ENCODE measurements at regions not wholly inside any gene's neighbourhood (a gene's known extent, or its start where the extent isn't known, plus 50 kb on each side); places are given as distances from the start of the nearest gene placed in this dataset.

- no peak for TF ChIP-seq CTCF (conservative IDR thresholded peaks at IDR 0.05)
- no peak for TF ChIP-seq EZH2 (IDR thresholded peaks at IDR 0.05; ENCODE audit: low read depth)
- no peaks in the 10 kb centered on the region for H3K27me3 ChIP-seq (ENCODE audit: insufficient read depth, low read depth)
- H4K20me1 ChIP-seq (ENCODE audit: insufficient read depth) = no peaks in the 10 kb centered on the region
- no peak for DNase-seq
- POLR2A ChIA-PET (ENCODE audit: unreplicated experiment) = interaction anchor here (0.6 kb wide), 1 partner anchor 12 kb away, joined by 4 read pairs; no protein-coding TSS in a partner anchor
- no TSS peak for BruUV-seq (replicated peaks)
- H3K27ac ChIP-seq = no peak overlapping the region
- no peaks in the 10 kb centered on the region for H3K4me1 ChIP-seq (replicated peaks; ENCODE audit: insufficient read depth)
- no peaks in the 10 kb centered on the region for H3K9me3 ChIP-seq (ENCODE audit: insufficient read depth, low read depth)
- CTCF ChIA-PET = no interaction called here
- H2AFZ ChIP-seq = no peak overlapping the region
- no peaks in the 10 kb centered on the region for H3F3A ChIP-seq (ENCODE audit: insufficient read depth, low read depth)
- no peak overlapping the region for H3K4me3 ChIP-seq
- intact Hi-C loops (cut with micrococcal nuclease; ENCODE audit: unreplicated experiment) = no loop called here
- H3K4me2 ChIP-seq = no peak overlapping the region
- no peaks in the 10 kb centered on the region for H3K79me2 ChIP-seq (ENCODE audit: low read depth)
- no peaks in the 10 kb centered on the region for H3K36me3 ChIP-seq (ENCODE audit: low read depth)
- no peaks in the 10 kb centered on the region for H3K9me2 ChIP-seq (ENCODE audit: insufficient read depth)
These were observed 382.3 kb upstream of the KCND2 start for GRCh38 chr7:119890631-119891030.

GRCh38 chr7:119895320-119895719 is 377.7 kb upstream of the KCND2 start:
- Histone ChIP-seq H3K27me3 (ENCODE audit: insufficient read depth, low read depth) (no peaks in the 10 kb centered on the region), H3K4me3 (no peak overlapping the region), H2AFZ (no peak overlapping the region), H3K9me3 (ENCODE audit: insufficient read depth, low read depth) (no peaks in the 10 kb centered on the region), H3K9me2 (ENCODE audit: insufficient read depth) (no peaks in the 10 kb centered on the region), H3F3A (ENCODE audit: insufficient read depth, low read depth) (no peaks in the 10 kb centered on the region), H3K4me2 (no peak overlapping the region), H3K4me1 (replicated peaks; ENCODE audit: insufficient read depth) (no peaks in the 10 kb centered on the region), H4K20me1 (ENCODE audit: insufficient read depth) (no peaks in the 10 kb centered on the region), H3K36me3 (ENCODE audit: low read depth) (no peaks in the 10 kb centered on the region), H3K27ac (no peak overlapping the region), H3K79me2 (ENCODE audit: low read depth) (no peaks in the 10 kb centered on the region)
- CTCF ChIA-PET = interaction anchor here (0.5 kb wide), 1 partner anchor 688 kb away, joined by 3 read pairs; no protein-coding TSS in a partner anchor
- TF ChIP-seq EZH2 (IDR thresholded peaks at IDR 0.05; ENCODE audit: low read depth) (no peak), CTCF (conservative IDR thresholded peaks at IDR 0.05) (no peak)
- no TSS peak for BruUV-seq (replicated peaks)
- no peak for DNase-seq
- intact Hi-C loops (cut with micrococcal nuclease; ENCODE audit: unreplicated experiment) = no loop called here
- POLR2A ChIA-PET (ENCODE audit: unreplicated experiment) = no interaction called here

GRCh38 chr7:119896386-119896785 is 376.6 kb upstream of the KCND2 start:
- H3K36me3 ChIP-seq (ENCODE audit: low read depth) = no peaks in the 10 kb centered on the region
- intact Hi-C loops (cut with micrococcal nuclease; ENCODE audit: unreplicated experiment) = no loop called here

More at GRCh38 chr7:119896386-119896785, 376.6 kb upstream of the KCND2 start:
- POLR2A ChIA-PET (ENCODE audit: unreplicated experiment) = no interaction called here
- no peak overlapping the region for H3K4me3 ChIP-seq
- no TSS peak for BruUV-seq (replicated peaks)
- H3K4me2 ChIP-seq = no peak overlapping the region
- H3K9me3 ChIP-seq (ENCODE audit: insufficient read depth, low read depth) = no peaks in the 10 kb centered on the region
- no peak for DNase-seq
- no peaks in the 10 kb centered on the region for H3K79me2 ChIP-seq (ENCODE audit: low read depth)
- no peak overlapping the region for H2AFZ ChIP-seq
- no peaks in the 10 kb centered on the region for H3F3A ChIP-seq (ENCODE audit: insufficient read depth, low read depth)
- no peaks in the 10 kb centered on the region for H3K9me2 ChIP-seq (ENCODE audit: insufficient read depth)
- no peaks in the 10 kb centered on the region for H3K4me1 ChIP-seq (replicated peaks; ENCODE audit: insufficient read depth)
- no peaks in the 10 kb centered on the region for H4K20me1 ChIP-seq (ENCODE audit: insufficient read depth)
- H3K27ac ChIP-seq = no peak overlapping the region
- no peaks in the 10 kb centered on the region for H3K27me3 ChIP-seq (ENCODE audit: insufficient read depth, low read depth)
- TF ChIP-seq CTCF (conservative IDR thresholded peaks at IDR 0.05) = no peak
- TF ChIP-seq EZH2 (IDR thresholded peaks at IDR 0.05; ENCODE audit: low read depth) = no peak
- CTCF ChIA-PET = no interaction called here
